ENCODE measurements at regions not wholly inside any gene's neighbourhood (a gene's known extent, or its start where the extent isn't known, plus 50 kb on each side); places are given as distances from the start of the nearest gene placed in this dataset.

- H3K27me3 ChIP-seq = no peaks in the 10 kb centered on the region
- no peak for TF ChIP-seq POLR2AphosphoS5 (IDR thresholded peaks at IDR 0.05; ENCODE audit: insufficient read depth in 1 of 2, low read depth in 1 of 2)
- TF ChIP-seq, protein P1, sequence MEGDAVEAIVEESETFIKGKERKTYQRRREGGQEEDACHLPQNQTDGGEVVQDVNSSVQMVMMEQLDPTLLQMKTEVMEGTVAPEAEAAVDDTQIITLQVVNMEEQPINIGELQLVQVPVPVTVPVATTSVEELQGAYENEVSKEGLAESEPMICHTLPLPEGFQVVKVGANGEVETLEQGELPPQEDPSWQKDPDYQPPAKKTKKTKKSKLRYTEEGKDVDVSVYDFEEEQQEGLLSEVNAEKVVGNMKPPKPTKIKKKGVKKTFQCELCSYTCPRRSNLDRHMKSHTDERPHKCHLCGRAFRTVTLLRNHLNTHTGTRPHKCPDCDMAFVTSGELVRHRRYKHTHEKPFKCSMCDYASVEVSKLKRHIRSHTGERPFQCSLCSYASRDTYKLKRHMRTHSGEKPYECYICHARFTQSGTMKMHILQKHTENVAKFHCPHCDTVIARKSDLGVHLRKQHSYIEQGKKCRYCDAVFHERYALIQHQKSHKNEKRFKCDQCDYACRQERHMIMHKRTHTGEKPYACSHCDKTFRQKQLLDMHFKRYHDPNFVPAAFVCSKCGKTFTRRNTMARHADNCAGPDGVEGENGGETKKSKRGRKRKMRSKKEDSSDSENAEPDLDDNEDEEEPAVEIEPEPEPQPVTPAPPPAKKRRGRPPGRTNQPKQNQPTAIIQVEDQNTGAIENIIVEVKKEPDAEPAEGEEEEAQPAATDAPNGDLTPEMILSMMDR (IDR thresholded peaks at IDR 0.05) = no peak
- no peak for TF ChIP-seq POLR2A (IDR thresholded peaks at IDR 0.05)
- no peaks in the 10 kb centered on the region for H3K4me1 ChIP-seq
- H3K9me3 ChIP-seq = no peaks in the 10 kb centered on the region
- no peak overlapping the region for H3K27ac ChIP-seq
- peak; percentile 34 to 67 for DNase-seq (ENCODE audit: extremely low spot score in 2 of 2)
- no peaks in the 10 kb centered on the region for H3K36me3 ChIP-seq
- intact Hi-C loops (cut with DNase I) = no loop called here
- H3K4me3 ChIP-seq = no peak overlapping the region
These were observed 295.7 kb upstream of the RTL1 start for GRCh38 chr14:101199028-101199770.

DNA sequence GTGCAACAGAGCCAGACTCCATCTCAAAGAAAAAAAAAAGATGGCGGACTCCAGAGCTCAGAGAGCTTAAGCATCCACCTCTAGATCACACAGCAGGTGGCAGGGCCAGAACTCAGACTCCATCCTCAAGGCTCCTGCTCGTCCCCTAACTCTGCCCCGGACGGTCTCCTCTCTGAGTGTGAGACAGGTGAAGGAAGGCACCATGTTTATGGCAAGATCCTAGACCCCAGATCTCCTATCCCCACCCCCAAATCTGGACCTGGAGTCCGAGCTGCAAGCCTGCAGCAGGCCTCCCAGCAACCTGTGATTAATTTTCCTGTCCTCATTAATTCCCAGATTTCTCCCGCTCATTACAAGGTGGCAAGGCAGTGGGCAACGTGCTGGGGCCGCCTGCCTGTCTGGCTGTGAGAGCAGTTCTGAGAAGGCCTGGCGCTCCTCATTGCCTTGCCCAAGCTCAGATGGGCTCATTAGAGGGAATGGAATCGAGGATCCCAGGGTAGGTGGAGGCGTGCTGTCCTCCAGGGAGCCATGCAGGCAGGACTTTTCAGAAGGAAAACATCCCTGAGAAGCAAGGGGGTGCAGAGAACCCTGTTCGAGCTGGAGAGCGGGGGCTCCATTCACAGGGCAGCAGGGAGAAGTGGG, 296.6 kb upstream of the RTL1 start:
- intact Hi-C loops (cut with DNase I) = no loop called here
- no peak for TF ChIP-seq POLR2AphosphoS5 (IDR thresholded peaks at IDR 0.05; ENCODE audit: insufficient read depth in 1 of 2, low read depth in 1 of 2)
- TF ChIP-seq, protein P1 (IDR thresholded peaks at IDR 0.05) = no peak
- TF ChIP-seq POLR2A (IDR thresholded peaks at IDR 0.05) = no peak
- Histone ChIP-seq H3K4me3 (no peak overlapping the region), H3K4me1 (no peaks in the 10 kb centered on the region), H3K36me3 (no peaks in the 10 kb centered on the region), H3K27me3 (no peaks in the 10 kb centered on the region), H3K27ac (no peak overlapping the region), H3K9me3 (no peaks in the 10 kb centered on the region)
- peak; percentile 42 to 46 for DNase-seq (ENCODE audit: extremely low spot score in 2 of 2)

DNA sequence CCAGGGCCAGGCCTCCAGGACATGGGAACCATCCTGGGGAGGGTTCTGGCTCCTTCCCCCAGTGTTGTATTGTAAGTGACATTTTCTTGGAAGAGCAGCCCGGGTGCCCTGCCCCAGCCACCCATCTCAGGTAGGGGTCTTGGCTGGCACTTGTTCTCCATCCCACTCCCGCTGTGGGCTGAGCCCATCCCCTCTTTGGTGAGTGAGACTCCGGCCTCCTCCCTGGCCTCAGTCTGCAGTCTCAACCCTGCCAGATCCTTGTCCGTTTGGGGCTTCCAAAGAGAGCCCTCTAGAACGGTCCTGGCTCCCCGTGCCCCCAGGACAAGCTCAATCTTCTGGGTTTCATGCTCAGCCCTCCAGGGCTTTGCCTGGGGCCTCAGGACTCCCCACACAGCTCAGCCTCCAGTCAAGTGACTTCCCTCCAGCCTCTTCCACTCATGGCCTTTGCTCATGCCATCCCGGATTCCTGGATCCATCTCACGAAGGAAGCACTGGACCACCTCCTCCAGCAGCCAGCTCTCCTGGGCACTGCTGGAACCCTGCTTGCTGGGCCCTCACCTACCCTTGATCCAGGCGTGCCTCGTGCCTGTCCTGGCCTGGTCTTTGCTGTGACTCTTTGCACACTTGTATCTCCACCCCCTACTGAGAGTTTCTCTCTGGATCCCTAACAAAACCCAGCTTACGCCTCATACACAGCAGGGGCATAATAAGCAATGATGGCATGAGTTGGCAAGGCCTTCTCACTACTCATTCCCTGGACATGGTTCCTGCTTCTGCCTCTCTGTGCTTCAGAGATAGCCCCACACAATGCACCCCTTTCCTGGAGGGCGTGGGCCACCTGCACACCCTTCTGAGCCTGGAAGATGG, 297.4 kb upstream of the RTL1 start:
- intact Hi-C loops (cut with DNase I) = no loop called here
- peak; percentile 32 to 82 for DNase-seq (ENCODE audit: extremely low spot score in 2 of 2)
- H3K27me3 ChIP-seq = no peaks in the 10 kb centered on the region
- no peaks in the 10 kb centered on the region for H3K9me3 ChIP-seq
- H3K36me3 ChIP-seq = no peaks in the 10 kb centered on the region
- H3K4me3 ChIP-seq = no peak overlapping the region
- no peak overlapping the region for H3K27ac ChIP-seq
- H3K4me1 ChIP-seq = no peaks in the 10 kb centered on the region
- TF ChIP-seq POLR2AphosphoS5 (IDR thresholded peaks at IDR 0.05; ENCODE audit: insufficient read depth in 1 of 2, low read depth in 1 of 2) (no peak), POLR2A (IDR thresholded peaks at IDR 0.05) (no peak)
- TF ChIP-seq, protein P1 (IDR thresholded peaks at IDR 0.05) = no peak

DNA sequence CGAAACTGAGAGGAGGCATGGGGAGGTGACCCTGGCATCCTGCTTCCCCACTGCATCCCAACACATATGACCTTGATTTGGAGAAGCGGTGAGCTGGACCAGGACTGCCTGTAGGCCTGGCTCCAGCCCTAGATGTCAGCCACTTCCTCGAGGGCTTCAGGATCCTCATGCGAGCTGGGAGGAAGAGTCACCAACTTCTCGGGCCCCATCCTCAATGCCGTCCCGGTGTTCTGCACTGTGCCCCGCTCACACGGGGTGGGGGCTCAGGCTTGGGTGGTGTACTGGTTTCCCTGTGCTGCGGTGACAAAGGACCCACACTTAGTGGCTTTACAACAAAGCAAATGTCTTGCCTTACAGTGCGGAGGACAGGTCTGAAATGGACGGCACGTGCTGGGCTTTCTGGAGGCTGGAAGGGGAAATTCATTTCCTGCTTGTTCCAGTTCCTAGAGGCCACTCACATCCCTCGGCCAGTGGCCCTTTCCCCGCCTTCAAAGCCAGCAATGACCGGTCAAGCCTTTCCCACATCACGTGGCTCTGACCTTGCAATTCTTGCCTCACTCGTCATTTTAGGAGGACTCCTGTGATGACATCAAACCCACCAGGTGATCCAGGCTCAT, 298.1 kb upstream of the RTL1 start:
- H3K36me3 ChIP-seq = no peaks in the 10 kb centered on the region
- no peak overlapping the region for H3K4me3 ChIP-seq
- intact Hi-C loops (cut with DNase I) = no loop called here
- H3K9me3 ChIP-seq = no peaks in the 10 kb centered on the region
- H3K27me3 ChIP-seq = no peaks in the 10 kb centered on the region
- H3K27ac ChIP-seq = no peak overlapping the region
- H3K4me1 ChIP-seq = no peaks in the 10 kb centered on the region
- TF ChIP-seq, protein P1 (IDR thresholded peaks at IDR 0.05) = no peak
- TF ChIP-seq POLR2A (IDR thresholded peaks at IDR 0.05) = no peak
- no peak for TF ChIP-seq POLR2AphosphoS5 (IDR thresholded peaks at IDR 0.05; ENCODE audit: insufficient read depth in 1 of 2, low read depth in 1 of 2)
- DNase-seq (ENCODE audit: extremely low spot score in 2 of 2) = peak; percentile 62 to 81

Measured in vagina (tissue), 2 donors.